Muscle layer of duodenum (tissue), 2 donors: ENCODE measurements at regions not wholly inside any gene's neighbourhood (a gene's known extent, or its start where the extent isn't known, plus 50 kb on each side); places are given as distances from the start of the nearest gene placed in this dataset.

Experiments
- H3K27ac ChIP-seq: one replicate; pipeline ENCODE4 v1.7.0; 2013; ENCODE audit warnings: mild to moderate bottlenecking, low read length
- H3K27me3 ChIP-seq: one replicate; pipeline ENCODE4 v1.7.0; 2013; ENCODE audit warnings: low read depth, mild to moderate bottlenecking, control low read depth, low read length
- H3K36me3 ChIP-seq, 2 donors: one replicate each; pipeline ENCODE4 v1.7.0; 2013; ENCODE audit warnings: low read length in 2 of 2, control low read depth in 1 of 2, mild to moderate bottlenecking in 1 of 2; ENCODE audit not compliant: insufficient read depth in 2 of 2, control insufficient read depth in 1 of 2
- H3K4me1 ChIP-seq, 2 donors: one replicate each; pipeline ENCODE4 v1.7.0; 2013; ENCODE audit warnings: low read length in 2 of 2, mild to moderate bottlenecking in 2 of 2, control low read depth in 1 of 2, moderate library complexity in 1 of 2; ENCODE audit not compliant: insufficient read depth in 2 of 2, control insufficient read depth in 1 of 2
- H3K4me3 ChIP-seq, 2 donors: one replicate each; pipeline ENCODE4 v1.7.0; 2013; ENCODE audit warnings: low read length in 2 of 2, low read depth in 1 of 2, mild to moderate bottlenecking in 1 of 2
- H3K9me3 ChIP-seq, 2 donors: one replicate each; pipeline ENCODE4 v1.7.0; 2013; ENCODE audit warnings: low read length in 2 of 2, control low read depth in 1 of 2, mild to moderate bottlenecking in 1 of 2; ENCODE audit not compliant: control insufficient read depth in 1 of 2
- donor health status: healthy.

GRCh38 chr2:107002735-107003134 lies 116.8 kb upstream of the ST6GAL2 start:
- Histone ChIP-seq H3K4me3 (no peak overlapping the region), H3K36me3 (no peaks in the 10 kb centered on the region), H3K9me3 (no peaks in the 10 kb centered on the region), H3K27me3 (no peaks in the 10 kb centered on the region), H3K4me1 (no peaks in the 10 kb centered on the region), H3K27ac (no peak overlapping the region)

- Histone ChIP-seq H3K27ac (no peak overlapping the region), H3K4me3 (no peak overlapping the region), H3K27me3 (no peaks in the 10 kb centered on the region), H3K36me3 (no peaks in the 10 kb centered on the region), H3K9me3 (no peaks in the 10 kb centered on the region), H3K4me1 (no peaks in the 10 kb centered on the region)
Observed at GRCh38 chr2:107005853-107006252, 119.9 kb upstream of the ST6GAL2 start.

GRCh38 chr2:107006836-107007235 lies 120.9 kb upstream of the ST6GAL2 start:
- Histone ChIP-seq H3K9me3 (no peaks in the 10 kb centered on the region), H3K4me3 (no peak overlapping the region), H3K27me3 (no peaks in the 10 kb centered on the region), H3K27ac (no peak overlapping the region), H3K36me3 (no peaks in the 10 kb centered on the region), H3K4me1 (no peaks in the 10 kb centered on the region)

GRCh38 chr2:107007927-107008326 lies 122.0 kb upstream of the ST6GAL2 start:
- H3K36me3 ChIP-seq: no peaks in the 10 kb centered on the region
- no peaks in the 10 kb centered on the region for H3K9me3 ChIP-seq
- H3K27me3 ChIP-seq: no peaks in the 10 kb centered on the region
- no peak overlapping the region for H3K27ac ChIP-seq
- no peaks in the 10 kb centered on the region for H3K4me1 ChIP-seq
- H3K4me3 ChIP-seq: no peak overlapping the region

- Histone ChIP-seq H3K36me3 (no peaks in the 10 kb centered on the region), H3K27ac (no peak overlapping the region), H3K4me3 (no peak overlapping the region), H3K4me1 (no peaks in the 10 kb centered on the region), H3K9me3 (no peaks in the 10 kb centered on the region), H3K27me3 (no peaks in the 10 kb centered on the region)
Observed at GRCh38 chr2:107008843-107009242, 122.9 kb upstream of the ST6GAL2 start.

- H3K4me1 ChIP-seq: no peaks in the 10 kb centered on the region
- H3K27me3 ChIP-seq: no peaks in the 10 kb centered on the region
Observed at GRCh38 chr2:107009275-107009674, 123.3 kb upstream of the ST6GAL2 start.

GRCh38 chr2:107012714-107013306 lies 126.8 kb upstream of the ST6GAL2 start:
- Histone ChIP-seq H3K4me1 (no peaks in the 10 kb centered on the region), H3K36me3 (no peaks in the 10 kb centered on the region), H3K4me3 (no peak overlapping the region), H3K27ac (no peak overlapping the region), H3K9me3 (no peaks in the 10 kb centered on the region), H3K27me3 (no peaks in the 10 kb centered on the region)

More at GRCh38 chr2:107009275-107009674, 123.3 kb upstream of the ST6GAL2 start:
- H3K27ac ChIP-seq: no peak overlapping the region
- no peak overlapping the region for H3K4me3 ChIP-seq
- H3K36me3 ChIP-seq: no peaks in the 10 kb centered on the region
- H3K9me3 ChIP-seq: no peaks in the 10 kb centered on the region

GRCh38 chr2:107013884-107014283 lies 127.9 kb upstream of the ST6GAL2 start:
- Histone ChIP-seq H3K4me3 (no peak overlapping the region), H3K36me3 (no peaks in the 10 kb centered on the region), H3K9me3 (no peaks in the 10 kb centered on the region), H3K27ac (no peak overlapping the region), H3K4me1 (no peaks in the 10 kb centered on the region), H3K27me3 (no peaks in the 10 kb centered on the region)

- Histone ChIP-seq H3K36me3 (no peaks in the 10 kb centered on the region), H3K27ac (no peak overlapping the region), H3K9me3 (no peaks in the 10 kb centered on the region), H3K27me3 (no peaks in the 10 kb centered on the region), H3K4me1 (no peaks in the 10 kb centered on the region), H3K4me3 (no peak overlapping the region)
Observed at GRCh38 chr2:107018366-107018765, 132.4 kb upstream of the ST6GAL2 start.

- no peaks in the 10 kb centered on the region for H3K27me3 ChIP-seq
- no peak overlapping the region for H3K4me3 ChIP-seq
- peaks cover 0 to 5% of the 10 kb centered on the region in 2 donors for H3K9me3 ChIP-seq
- no peaks in the 10 kb centered on the region for H3K4me1 ChIP-seq
- H3K27ac ChIP-seq: no peak overlapping the region
- H3K36me3 ChIP-seq: no peaks in the 10 kb centered on the region
Observed at GRCh38 chr2:107020392-107020791, 134.4 kb upstream of the ST6GAL2 start.

- peaks cover 0 to 5% of the 10 kb centered on the region in 2 donors for H3K9me3 ChIP-seq
- H3K27ac ChIP-seq: no peak overlapping the region
Observed at GRCh38 chr2:107024269-107024668, 138.3 kb upstream of the ST6GAL2 start.

GRCh38 chr2:107025291-107025857 lies 139.4 kb upstream of the ST6GAL2 start:
- Histone ChIP-seq H3K27ac (no peak overlapping the region), H3K4me3 (no peak overlapping the region), H3K27me3 (no peaks in the 10 kb centered on the region), H3K36me3 (no peaks in the 10 kb centered on the region), H3K4me1 (no peaks in the 10 kb centered on the region), H3K9me3 (peaks cover 0 to 5% of the 10 kb centered on the region in 2 donors)

More at GRCh38 chr2:107024269-107024668, 138.3 kb upstream of the ST6GAL2 start:
- no peaks in the 10 kb centered on the region for H3K27me3 ChIP-seq
- H3K4me1 ChIP-seq: no peaks in the 10 kb centered on the region
- no peaks in the 10 kb centered on the region for H3K36me3 ChIP-seq
- H3K4me3 ChIP-seq: no peak overlapping the region
